Brain microvascular endothelial cell (primary cell): ENCODE measurements at regions not wholly inside any gene's neighbourhood (a gene's known extent, or its start where the extent isn't known, plus 50 kb on each side); places are given as distances from the start of the nearest gene placed in this dataset.
"Not testable (repeated sequence)": the region's sequence is repeated elsewhere in the genome, so short reads cannot be mapped to it uniquely, and the experiment has no call there.

Experiments
- DNase-seq: peaks from one replicate; pipeline ENCODE4 v3.0.0-alpha.2; 2020
- H3K27ac ChIP-seq: fragments of 250-450 bp; sonication (Bioruptor Pico); 2 replicates; pipeline ENCODE4 v1.5.1; 2020; ENCODE audit warnings: mild to moderate bottlenecking, moderate library complexity
- H3K27me3 ChIP-seq: fragments of 250-450 bp; sonication (Bioruptor Pico); replicated peaks from 2 replicates; pipeline ENCODE4 v1.5.1; 2020; ENCODE audit warnings: mild to moderate bottlenecking
- H3K36me3 ChIP-seq: fragments of 250-450 bp; sonication (Bioruptor Pico); replicated peaks from 2 replicates; pipeline ENCODE4 v1.5.1; 2020; ENCODE audit warnings: mild to moderate bottlenecking
- H3K4me3 ChIP-seq: 2 replicates; pipeline ENCODE4 v1.5.1; 2011; ENCODE audit warnings: low read depth, mild to moderate bottlenecking, control low read depth, low read length, moderate library complexity
- in situ Hi-C: cut with HindIII; loops from 2 replicates; pipeline ENCODE4 v1.10.0; 2017; ENCODE audit warnings: low sequenced_read_pairs, low pct_ligation_motif_present
- TF ChIP-seq, protein P1 (sequence below): IDR thresholded peaks from 2 replicates; pipeline ENCODE4 v1.5.1; 2011; ENCODE audit warnings: low read depth, mild to moderate bottlenecking, moderate library complexity, low read length, control low read depth, inconsistent platforms; ENCODE audit errors: missing control alignments

DNA sequence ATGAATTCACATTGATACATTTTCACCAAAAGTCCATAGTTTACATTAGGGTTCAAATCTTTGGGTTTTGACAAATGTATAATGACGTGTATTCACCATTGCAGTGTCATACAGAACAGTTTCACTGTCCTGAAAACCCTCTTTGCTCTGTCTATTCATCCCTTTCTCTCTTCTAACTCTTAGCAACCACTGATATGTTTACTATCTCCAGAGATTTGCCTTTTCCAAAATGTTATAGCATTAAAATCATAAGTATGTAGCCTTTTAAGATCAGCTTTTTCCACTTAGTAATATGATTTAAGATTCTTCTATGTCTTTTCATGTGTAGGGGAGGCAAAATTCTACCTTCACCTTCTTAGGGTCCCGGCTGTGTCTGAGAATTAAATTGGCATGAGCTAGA, 203.8 kb downstream of the TPRG1 start:
- DNase-seq: no peak
- in situ Hi-C loops: no loop called here
- TF ChIP-seq, protein P1, sequence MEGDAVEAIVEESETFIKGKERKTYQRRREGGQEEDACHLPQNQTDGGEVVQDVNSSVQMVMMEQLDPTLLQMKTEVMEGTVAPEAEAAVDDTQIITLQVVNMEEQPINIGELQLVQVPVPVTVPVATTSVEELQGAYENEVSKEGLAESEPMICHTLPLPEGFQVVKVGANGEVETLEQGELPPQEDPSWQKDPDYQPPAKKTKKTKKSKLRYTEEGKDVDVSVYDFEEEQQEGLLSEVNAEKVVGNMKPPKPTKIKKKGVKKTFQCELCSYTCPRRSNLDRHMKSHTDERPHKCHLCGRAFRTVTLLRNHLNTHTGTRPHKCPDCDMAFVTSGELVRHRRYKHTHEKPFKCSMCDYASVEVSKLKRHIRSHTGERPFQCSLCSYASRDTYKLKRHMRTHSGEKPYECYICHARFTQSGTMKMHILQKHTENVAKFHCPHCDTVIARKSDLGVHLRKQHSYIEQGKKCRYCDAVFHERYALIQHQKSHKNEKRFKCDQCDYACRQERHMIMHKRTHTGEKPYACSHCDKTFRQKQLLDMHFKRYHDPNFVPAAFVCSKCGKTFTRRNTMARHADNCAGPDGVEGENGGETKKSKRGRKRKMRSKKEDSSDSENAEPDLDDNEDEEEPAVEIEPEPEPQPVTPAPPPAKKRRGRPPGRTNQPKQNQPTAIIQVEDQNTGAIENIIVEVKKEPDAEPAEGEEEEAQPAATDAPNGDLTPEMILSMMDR: no peak
- Histone ChIP-seq H3K36me3 (no peaks in the 10 kb centered on the region), H3K27me3 (no peaks in the 10 kb centered on the region), H3K4me3 (no peak overlapping the region), H3K27ac (no peak overlapping the region)

- TF ChIP-seq, protein P1: no peak
- no peaks in the 10 kb centered on the region for H3K36me3 ChIP-seq
Measured at GRCh38 chr3:189383630-189384029, 211.9 kb downstream of the TPRG1 start.

GRCh38 chr3:189385880-189386279, 214.1 kb downstream of the TPRG1 start:
- H3K27ac ChIP-seq, DNase-seq, in situ Hi-C loops, H3K36me3 ChIP-seq, H3K4me3 ChIP-seq, H3K27me3 ChIP-seq: not testable (repeated sequence)

More at GRCh38 chr3:189383630-189384029, 211.9 kb downstream of the TPRG1 start:
- DNase-seq: no peak
- no peaks in the 10 kb centered on the region for H3K27me3 ChIP-seq
- no peak overlapping the region for H3K4me3 ChIP-seq
- no peak overlapping the region for H3K27ac ChIP-seq
- in situ Hi-C loops: no loop called here

- no peak for DNase-seq
- in situ Hi-C loops: no loop called here
- Histone ChIP-seq H3K27me3 (no peaks in the 10 kb centered on the region), H3K4me3 (no peak overlapping the region), H3K36me3 (no peaks in the 10 kb centered on the region), H3K27ac (no peak overlapping the region)
- TF ChIP-seq, protein P1: no peak
Measured at GRCh38 chr3:189386739-189387138, 215.0 kb downstream of the TPRG1 start.

DNA sequence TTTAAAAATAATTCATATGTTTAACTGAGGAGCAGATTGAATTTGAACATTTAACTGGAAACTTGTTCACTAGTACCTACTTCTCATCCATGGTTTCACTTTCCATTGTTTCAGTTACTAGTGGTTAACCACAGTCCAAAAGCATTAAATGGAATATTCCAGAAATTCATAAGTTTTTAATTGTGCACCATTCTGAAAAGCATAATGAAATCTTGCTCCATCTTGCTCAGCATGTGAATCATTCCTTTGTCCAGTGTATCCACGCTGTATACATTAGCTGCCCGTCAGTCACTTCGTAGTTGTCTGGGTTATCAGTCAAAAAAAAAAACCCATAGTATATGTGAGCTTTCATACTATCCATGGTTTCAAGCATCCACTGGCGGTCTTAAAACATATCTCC, 217.6 kb downstream of the TPRG1 start:
- TF ChIP-seq, protein P1: no peak
- Histone ChIP-seq H3K27ac (no peak overlapping the region), H3K4me3 (no peak overlapping the region), H3K36me3 (no peaks in the 10 kb centered on the region), H3K27me3 (no peaks in the 10 kb centered on the region)
- in situ Hi-C loops: no loop called here
- no peak for DNase-seq

DNA sequence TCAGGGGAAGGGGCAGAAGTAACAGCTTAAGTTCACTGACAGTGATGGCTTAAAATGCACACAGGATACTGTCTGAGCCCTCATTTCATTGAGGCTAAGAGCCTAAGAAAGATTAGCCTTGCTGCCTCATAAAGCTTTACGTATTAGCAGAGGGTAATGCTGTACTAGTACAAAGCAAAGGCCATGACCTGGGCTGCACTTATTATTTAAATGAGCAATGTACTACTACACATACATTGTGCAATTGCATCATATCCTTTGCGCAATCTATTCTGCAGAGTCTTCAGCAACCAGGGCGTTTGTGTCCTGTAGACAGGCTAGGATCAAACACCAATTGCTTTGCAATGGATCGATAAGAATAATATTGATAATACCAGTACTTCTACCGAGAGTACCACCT, 221.8 kb downstream of the TPRG1 start:
- in situ Hi-C loops: no loop called here
- TF ChIP-seq, protein P1: no peak
- Histone ChIP-seq H3K27me3 (no peaks in the 10 kb centered on the region), H3K4me3 (no peak overlapping the region), H3K36me3 (no peaks in the 10 kb centered on the region), H3K27ac (no peak overlapping the region)
- no peak for DNase-seq
